IPS-20b (cell line): ENCODE measurements at regions not wholly inside any gene's neighbourhood (a gene's known extent, or its start where the extent isn't known, plus 50 kb on each side); places are given as distances from the start of the nearest gene placed in this dataset.
"Not testable (repeated sequence)": the region's sequence is repeated elsewhere in the genome, so short reads cannot be mapped to it uniquely, and the experiment has no call there.

Experiments
- H3K27ac ChIP-seq: one replicate; pipeline ENCODE4 v1.5.1; 2013; ENCODE audit warnings: low read length
- H3K27me3 ChIP-seq: 2 replicates; pipeline ENCODE4 v1.6.1; 2013; ENCODE audit warnings: mild to moderate bottlenecking, low read length, inconsistent platforms; ENCODE audit not compliant: insufficient read depth
- H3K36me3 ChIP-seq: 2 replicates; pipeline ENCODE4 v1.6.1; 2013; ENCODE audit warnings: low read depth, mild to moderate bottlenecking, inconsistent platforms, low read length, moderate library complexity; ENCODE audit not compliant: insufficient read depth
- H3K4me1 ChIP-seq: 2 replicates; pipeline ENCODE4 v1.6.1; 2013; ENCODE audit warnings: mild to moderate bottlenecking, control low read depth, inconsistent platforms, low read length, moderate library complexity; ENCODE audit not compliant: insufficient read depth
- H3K4me3 ChIP-seq: 2 replicates; pipeline ENCODE4 v1.5.1; 2013; ENCODE audit warnings: mild to moderate bottlenecking, low read length, inconsistent platforms
- H3K9ac ChIP-seq: 2 replicates; pipeline ENCODE4 v1.6.1; 2013; ENCODE audit warnings: low read depth, mild to moderate bottlenecking, inconsistent platforms, low read length, moderate library complexity
- H3K9me3 ChIP-seq: 2 replicates; pipeline ENCODE4 v1.6.1; 2013; ENCODE audit warnings: mild to moderate bottlenecking, low read depth, low read length, inconsistent platforms; ENCODE audit not compliant: insufficient read depth

DNA sequence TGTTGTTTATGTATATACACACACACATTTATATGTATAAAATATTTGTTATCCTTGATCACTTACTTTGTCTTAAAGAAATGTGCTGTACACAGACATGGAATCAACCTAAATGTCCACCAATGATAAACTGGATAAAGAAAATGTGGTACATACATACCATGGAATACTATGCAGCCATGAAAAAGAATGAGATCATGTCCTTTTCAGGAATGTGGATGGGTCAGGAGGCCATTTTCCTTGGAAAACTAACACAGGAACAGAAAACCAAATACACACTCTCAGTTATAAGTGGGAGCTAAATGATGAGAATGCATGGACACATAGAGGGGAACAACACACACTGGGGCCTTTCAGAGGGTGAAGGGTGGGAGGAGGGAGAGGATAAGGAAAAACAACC is 534.7 kb downstream of the FLRT2 start:
- H3K4me3 ChIP-seq, H3K9me3 ChIP-seq, H3K27me3 ChIP-seq, H3K27ac ChIP-seq, H3K9ac ChIP-seq, H3K4me1 ChIP-seq, H3K36me3 ChIP-seq: not testable (repeated sequence)

DNA sequence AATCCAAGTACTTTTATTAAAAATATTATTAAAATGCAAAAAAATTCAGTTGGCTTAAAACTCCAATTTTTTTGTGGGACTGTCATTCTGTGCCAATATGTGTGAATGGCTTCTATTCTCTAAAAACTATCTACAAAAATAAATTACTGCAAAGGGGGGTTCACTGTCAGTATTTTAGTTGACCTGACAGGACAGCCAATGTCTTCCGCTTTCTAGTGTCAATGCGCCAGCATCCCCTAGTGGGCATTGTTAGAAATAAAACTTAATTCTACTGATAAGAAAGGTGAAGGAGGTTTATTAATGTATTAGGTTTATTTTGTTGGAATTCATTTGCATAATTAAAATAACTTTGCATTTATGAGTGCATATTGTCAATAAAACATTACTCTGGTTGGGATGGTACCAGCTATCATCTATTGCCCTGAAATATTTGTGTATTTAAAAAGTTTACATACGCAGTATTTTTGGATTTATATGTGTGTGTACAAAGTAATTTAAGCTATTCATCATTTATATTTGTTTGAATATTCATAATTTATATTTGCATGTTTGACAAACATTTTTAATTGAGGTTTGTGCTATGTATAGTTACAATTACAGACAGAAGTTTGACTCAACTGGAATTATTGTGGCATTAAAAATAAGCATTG is 527.2 kb downstream of the FLRT2 start:
- no peak overlapping the region for H3K4me3 ChIP-seq
- no peaks in the 10 kb centered on the region for H3K4me1 ChIP-seq
- no peak overlapping the region for H3K9ac ChIP-seq
- H3K9me3 ChIP-seq, result no peaks in the 10 kb centered on the region
- H3K36me3 ChIP-seq, result no peaks in the 10 kb centered on the region
- no peaks in the 10 kb centered on the region for H3K27me3 ChIP-seq
- no peak overlapping the region for H3K27ac ChIP-seq

DNA sequence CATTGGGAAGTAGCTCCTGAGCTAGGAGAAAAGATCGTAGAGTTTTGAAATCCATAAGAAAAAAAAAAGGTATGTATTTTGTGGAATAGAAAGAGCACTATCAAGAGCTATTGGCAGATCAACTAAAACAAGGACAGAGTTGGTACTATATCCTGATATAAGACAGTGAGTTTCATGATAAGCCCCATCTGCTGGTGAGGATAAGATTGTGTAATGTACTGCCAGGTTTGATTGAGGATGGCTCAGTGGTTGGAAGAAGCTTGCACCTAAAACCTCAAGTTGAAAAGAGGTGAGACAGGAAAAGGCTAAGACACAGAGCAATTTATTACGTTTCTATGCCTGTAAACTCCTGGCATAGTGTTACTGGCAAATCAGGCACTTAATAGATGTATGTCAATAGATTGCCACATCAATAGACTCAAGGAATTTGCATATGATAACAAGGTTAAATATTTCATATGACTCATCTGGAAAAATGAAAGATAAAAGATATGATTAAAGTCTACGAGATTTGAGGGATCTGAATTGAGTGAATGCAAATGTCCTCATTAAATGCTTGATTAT is 525.6 kb downstream of the FLRT2 start:
- H3K4me3 ChIP-seq, result no peak overlapping the region
- no peak overlapping the region for H3K27ac ChIP-seq
- no peaks in the 10 kb centered on the region for H3K9me3 ChIP-seq
- no peaks in the 10 kb centered on the region for H3K27me3 ChIP-seq
- no peak overlapping the region for H3K9ac ChIP-seq
- H3K4me1 ChIP-seq, result 0 out of 2 replicates have a peak, but pooled peaks cover 2% of the 10 kb centered on the region
- H3K36me3 ChIP-seq, result no peaks in the 10 kb centered on the region

DNA sequence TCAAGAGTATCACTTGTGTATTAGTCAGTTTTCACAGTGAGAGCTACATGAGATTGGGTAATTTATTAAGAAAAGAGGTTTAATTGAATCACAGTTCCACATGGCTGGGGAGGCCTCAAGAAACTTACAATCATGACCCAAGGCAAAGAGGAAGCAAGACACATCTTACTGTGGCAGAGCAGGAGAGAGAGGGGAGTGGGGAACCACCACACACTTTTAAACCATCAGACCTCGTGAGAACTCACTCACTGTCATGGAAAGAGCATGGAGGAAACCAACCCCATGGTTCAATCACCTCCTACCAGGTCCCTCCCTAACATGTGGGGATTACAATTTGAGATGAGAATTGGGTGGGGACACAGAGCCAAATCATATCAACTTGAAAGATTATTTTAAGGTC is 522.9 kb downstream of the FLRT2 start:
- Histone ChIP-seq H3K4me3 (no peak overlapping the region), H3K4me1 (0 out of 2 replicates have a peak, but pooled peaks cover 6% of the 10 kb centered on the region), H3K9me3 (no peaks in the 10 kb centered on the region), H3K27me3 (no peaks in the 10 kb centered on the region), H3K9ac (no peak overlapping the region), H3K27ac (no peak overlapping the region), H3K36me3 (no peaks in the 10 kb centered on the region)

DNA sequence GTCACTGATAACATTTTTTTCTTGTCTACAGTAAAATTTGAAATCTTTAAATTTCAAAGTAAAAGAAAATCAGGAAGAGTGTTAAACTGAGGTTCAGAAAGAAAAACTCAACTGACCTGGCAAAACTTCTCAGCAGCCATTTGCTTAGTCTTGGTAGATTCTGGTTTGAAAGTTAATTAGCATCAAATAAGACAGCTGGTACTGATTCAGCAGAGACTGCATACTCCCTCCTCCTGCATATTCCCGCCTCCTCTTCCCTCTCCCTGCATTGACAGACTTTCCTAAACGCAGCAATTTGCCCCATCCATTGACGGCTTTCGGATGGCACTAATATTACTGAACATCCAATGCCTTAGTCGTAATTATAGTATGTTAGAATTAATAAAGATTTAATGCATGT is 520.8 kb downstream of the FLRT2 start:
- 0 out of 2 replicates have a peak, but pooled peaks cover 6% of the 10 kb centered on the region for H3K4me1 ChIP-seq
- no peak overlapping the region for H3K9ac ChIP-seq
- H3K4me3 ChIP-seq, result no peak overlapping the region
- no peaks in the 10 kb centered on the region for H3K9me3 ChIP-seq
- no peak overlapping the region for H3K27ac ChIP-seq
- H3K27me3 ChIP-seq, result no peaks in the 10 kb centered on the region
- no peaks in the 10 kb centered on the region for H3K36me3 ChIP-seq

DNA sequence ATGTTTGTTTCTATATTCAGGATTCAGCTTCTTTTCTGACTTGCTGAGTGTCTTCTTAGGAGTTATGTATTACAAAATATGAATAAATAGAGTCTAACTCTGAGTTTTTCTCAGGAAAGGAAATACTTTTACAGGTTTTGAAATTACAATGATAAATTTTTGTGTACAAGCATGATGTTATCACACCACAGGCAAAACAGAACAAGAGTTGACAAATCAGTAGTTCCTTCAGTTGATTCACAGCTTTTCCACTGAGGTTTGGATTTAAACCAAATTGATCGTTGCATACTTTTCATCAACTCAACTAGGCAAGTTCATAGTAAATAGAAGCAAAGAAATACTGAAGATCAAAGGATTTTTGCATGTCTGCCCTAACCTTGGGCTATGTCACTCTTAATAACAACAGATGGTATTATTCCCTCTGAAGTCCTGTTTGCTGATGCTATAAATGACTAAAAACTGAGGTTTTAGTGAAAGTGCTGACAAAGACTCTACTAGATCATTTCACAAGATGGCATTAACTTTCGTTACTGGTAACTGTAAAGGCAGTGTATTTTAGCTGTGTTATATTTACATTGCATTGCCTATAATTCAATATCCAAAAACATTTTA is 520.2 kb downstream of the FLRT2 start:
- H3K4me1 ChIP-seq, result 0 out of 2 replicates have a peak, but pooled peaks cover 6% of the 10 kb centered on the region
- no peaks in the 10 kb centered on the region for H3K36me3 ChIP-seq
- H3K9me3 ChIP-seq, result no peaks in the 10 kb centered on the region
- no peak overlapping the region for H3K9ac ChIP-seq
- H3K27me3 ChIP-seq, result no peaks in the 10 kb centered on the region
- no peak overlapping the region for H3K27ac ChIP-seq
- no peak overlapping the region for H3K4me3 ChIP-seq

DNA sequence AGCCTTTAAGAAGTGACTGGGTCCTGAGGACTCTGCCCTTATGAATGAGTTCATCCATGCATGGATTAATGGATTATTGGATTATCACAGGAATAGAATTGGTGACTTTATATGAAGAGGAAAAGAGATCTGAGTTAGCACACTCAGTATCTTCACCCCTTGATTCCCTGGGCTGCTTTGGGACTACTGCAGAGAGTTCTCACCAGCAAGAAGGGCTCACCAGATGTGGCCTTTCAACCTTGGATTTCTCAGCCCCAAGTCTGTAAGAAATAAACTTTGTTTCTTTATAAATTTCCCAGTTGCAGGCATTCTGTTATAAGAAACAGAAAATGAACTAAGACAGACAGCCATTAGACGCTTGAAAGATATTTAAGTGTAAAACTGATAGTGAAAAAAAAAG is 509.2 kb downstream of the FLRT2 start:
- Histone ChIP-seq H3K27me3 (no peaks in the 10 kb centered on the region), H3K4me3 (no peak overlapping the region), H3K9me3 (no peaks in the 10 kb centered on the region), H3K36me3 (no peaks in the 10 kb centered on the region), H3K9ac (no peak overlapping the region), H3K27ac (no peak overlapping the region), H3K4me1 (no peaks in the 10 kb centered on the region)

DNA sequence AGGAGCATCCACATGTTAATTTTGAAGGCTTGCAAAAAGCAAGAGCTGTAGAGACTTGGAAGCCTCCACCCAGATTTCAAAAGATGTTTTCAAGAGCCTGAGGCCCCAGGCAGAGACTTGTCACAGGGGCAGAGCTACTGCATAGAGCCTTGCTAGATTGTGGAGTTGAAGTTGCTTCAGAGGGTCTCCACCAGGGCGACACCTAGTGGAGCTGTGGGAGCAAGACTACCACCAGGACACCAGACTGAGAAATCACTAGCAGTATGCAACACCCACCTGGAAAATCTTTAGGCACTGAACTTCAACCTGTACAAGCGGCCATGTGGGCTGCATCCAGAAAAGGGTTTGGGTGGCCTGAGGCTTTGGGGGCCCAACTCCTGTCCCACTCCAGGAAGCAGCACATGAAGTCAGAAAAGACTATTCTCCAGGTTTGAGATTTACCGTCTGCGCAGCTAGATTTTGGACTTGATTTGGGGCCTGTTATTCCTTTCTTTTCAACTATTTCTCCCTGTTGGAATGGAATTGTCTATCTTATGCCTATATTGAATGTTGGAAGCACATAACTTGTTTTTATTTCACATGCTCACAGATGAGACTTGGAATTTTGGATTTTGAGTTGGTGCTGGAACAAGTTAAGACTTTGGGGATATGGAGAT is 508.6 kb downstream of the FLRT2 start:
- Histone ChIP-seq H3K27me3 (no peaks in the 10 kb centered on the region), H3K9ac (no peak overlapping the region), H3K36me3 (no peaks in the 10 kb centered on the region), H3K4me3 (no peak overlapping the region), H3K9me3 (no peaks in the 10 kb centered on the region), H3K27ac (no peak overlapping the region), H3K4me1 (no peaks in the 10 kb centered on the region; the same call in 1 of the 2 replicates)

DNA sequence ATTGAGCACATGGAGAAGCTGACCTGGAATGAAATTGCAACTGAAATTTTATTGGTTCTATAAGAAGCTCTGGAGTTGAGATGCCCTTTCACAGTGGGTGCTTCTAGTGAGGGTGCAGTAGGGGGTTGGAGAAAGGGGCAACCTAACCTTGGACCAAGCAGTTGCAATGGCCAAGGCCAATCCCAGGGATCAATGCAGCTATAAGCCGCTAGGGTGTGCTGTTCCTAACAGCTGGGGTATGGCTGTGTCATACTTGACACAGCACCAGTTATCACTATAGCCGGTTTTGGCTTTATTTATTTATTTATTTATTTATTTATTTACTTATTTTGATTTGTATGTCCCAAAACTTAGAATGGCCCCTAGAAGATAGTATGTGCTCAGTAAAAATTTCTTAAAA is 505.9 kb downstream of the FLRT2 start:
- Histone ChIP-seq H3K27me3 (no peaks in the 10 kb centered on the region), H3K36me3 (no peaks in the 10 kb centered on the region), H3K9me3 (no peaks in the 10 kb centered on the region), H3K27ac (no peak overlapping the region), H3K4me3 (no peak overlapping the region), H3K9ac (no peak overlapping the region), H3K4me1 (no peaks in the 10 kb centered on the region; the same call in 1 of the 2 replicates)

DNA sequence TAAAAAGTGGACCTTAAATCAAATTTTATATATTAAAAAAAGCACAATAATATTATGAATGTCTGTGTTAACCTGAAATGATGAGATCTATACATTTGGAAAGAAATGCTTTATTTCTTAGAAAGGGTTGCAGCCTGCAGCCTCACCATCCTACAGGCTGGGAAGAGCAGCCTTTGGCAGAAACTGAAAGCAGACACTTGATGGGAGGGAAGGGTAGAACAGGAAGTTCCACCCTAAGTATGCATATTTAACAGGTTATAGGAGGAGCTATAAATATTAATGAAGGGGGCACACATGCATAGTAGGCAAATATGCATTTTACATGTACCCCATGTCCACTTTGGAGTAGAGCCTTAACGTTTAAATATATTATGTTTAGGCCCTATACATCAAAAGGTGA is 498.0 kb downstream of the FLRT2 start:
- Histone ChIP-seq H3K9ac (no peak overlapping the region), H3K4me1 (no peaks in the 10 kb centered on the region), H3K4me3 (no peak overlapping the region), H3K9me3 (peaks cover 11% of the 10 kb centered on the region; the same call in 1 of the 2 replicates), H3K36me3 (no peaks in the 10 kb centered on the region), H3K27ac (no peak overlapping the region), H3K27me3 (no peaks in the 10 kb centered on the region)

DNA sequence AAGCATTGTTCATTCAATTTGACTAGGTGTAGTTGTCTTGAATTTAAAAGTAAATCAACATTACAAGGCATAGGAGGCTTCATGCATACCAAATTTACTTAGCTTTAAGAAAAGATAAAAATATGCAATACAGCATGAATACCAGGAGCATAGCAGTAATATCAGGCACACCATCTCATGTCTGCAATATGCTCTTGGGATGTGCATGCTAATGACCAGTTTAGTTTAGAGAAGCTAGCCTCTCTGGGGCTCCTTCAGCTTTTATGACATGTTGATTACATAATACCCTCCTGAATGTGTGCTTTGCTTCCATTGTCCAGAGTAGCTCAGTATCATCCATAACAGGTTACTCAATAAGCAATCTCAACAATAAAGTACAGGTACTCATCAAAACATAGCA is 497.2 kb downstream of the FLRT2 start:
- H3K4me1 ChIP-seq, result no peaks in the 10 kb centered on the region

More for the DNA sequence above, 497.2 kb downstream of the FLRT2 start:
- no peak overlapping the region for H3K4me3 ChIP-seq
- no peak overlapping the region for H3K9ac ChIP-seq
- H3K9me3 ChIP-seq, result peaks cover 11% of the 10 kb centered on the region; the same call in 1 of the 2 replicates
- H3K27me3 ChIP-seq, result no peaks in the 10 kb centered on the region
- H3K36me3 ChIP-seq, result no peaks in the 10 kb centered on the region
- H3K27ac ChIP-seq, result no peak overlapping the region
